ENCODE measurements at regions not wholly inside any gene's neighbourhood (a gene's known extent, or its start where the extent isn't known, plus 50 kb on each side); places are given as distances from the start of the nearest gene placed in this dataset.
A peak's percentile ranks its signal among the peaks of the same experiment; 100 is the strongest.

DNA sequence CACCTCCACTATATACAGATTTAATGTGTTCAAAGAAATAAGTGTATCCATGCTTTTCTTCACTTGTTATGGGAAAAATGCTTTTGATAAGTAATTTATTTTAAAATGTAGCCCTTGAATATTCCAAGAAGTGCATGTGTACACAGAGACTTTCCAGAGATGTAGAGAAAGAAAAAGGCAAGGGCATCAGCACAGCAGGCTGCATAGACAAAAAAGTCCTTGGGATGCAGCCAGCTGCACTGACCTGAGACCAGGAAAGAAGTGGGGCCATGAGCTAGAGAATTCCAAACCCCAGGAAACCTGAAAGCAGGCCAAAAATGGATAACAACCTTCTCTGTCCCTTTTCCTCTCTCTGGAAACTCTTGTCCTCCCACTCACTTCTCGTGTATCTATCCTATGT lies 51.6 kb upstream of the PRDM8 start:
- Histone ChIP-seq H3K27ac (no peak overlapping the region), H3K36me3 (no peaks in the 10 kb centered on the region), H3K27me3 (no peaks in the 10 kb centered on the region), H3K4me1 (no peaks in the 10 kb centered on the region), H3K9me3 (no peaks in the 10 kb centered on the region), H3K4me3 (no peak overlapping the region)
- 75% methylated on average over 1 of the region's 1 CpG for WGBS (ENCODE audit: insufficient coverage, low coverage, low lambda C conversion rate, missing lambda C conversion rate)
- DNase-seq: no peak
- TF ChIP-seq POLR2A (IDR thresholded peaks at IDR 0.05) (no peak), CTCF (IDR thresholded peaks at IDR 0.05) (no peak)
- intact Hi-C loops (cut with DNase I): no loop called here
- no peak for ATAC-seq

DNA sequence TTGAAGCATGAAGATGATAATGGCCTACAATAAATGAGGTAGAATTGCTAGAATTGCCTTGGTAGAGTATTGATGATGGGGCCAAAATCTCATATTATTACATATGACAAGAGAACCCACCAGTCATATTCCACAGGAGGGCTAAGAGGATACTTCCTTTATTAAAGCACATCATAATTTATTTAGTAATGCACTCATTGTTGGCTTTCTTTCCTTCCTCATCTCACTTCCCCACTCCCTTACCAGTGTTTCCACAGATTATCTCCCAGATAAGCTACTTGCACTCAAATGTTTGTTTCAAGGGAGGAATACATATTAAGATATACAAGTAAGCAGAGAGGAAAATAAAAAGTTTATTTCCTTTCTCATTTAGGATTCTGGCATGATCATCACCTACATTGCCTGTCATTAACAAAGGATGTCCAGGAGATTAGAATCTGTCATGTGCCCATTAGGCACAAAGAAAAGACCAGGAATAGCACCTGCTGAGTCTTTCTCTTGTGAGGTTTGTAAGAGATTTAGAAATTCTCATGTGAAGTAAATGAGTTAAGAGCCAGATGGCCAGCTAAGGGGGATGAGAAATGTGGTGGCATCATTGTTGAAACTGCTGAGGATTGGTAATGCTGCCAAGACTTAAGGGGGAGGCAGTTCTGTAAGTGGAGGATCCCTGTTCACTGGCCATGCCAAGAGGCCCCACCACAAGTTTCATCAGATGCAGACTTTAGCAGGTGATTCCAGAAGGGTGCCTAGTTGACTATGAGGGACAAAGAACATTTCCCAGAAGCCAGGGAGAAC lies 52.4 kb upstream of the PRDM8 start:
- ATAC-seq (no peak), DNase-seq (no peak)
- TF ChIP-seq POLR2A (IDR thresholded peaks at IDR 0.05): no peak
- TF ChIP-seq CTCF (IDR thresholded peaks at IDR 0.05): no peak
- no peaks in the 10 kb centered on the region for H3K27me3 ChIP-seq
- no peak overlapping the region for H3K4me3 ChIP-seq
- H3K4me1 ChIP-seq: no peaks in the 10 kb centered on the region
- H3K36me3 ChIP-seq: no peaks in the 10 kb centered on the region
- no peaks in the 10 kb centered on the region for H3K9me3 ChIP-seq
- intact Hi-C loops (cut with DNase I): no loop called here
- no peak overlapping the region for H3K27ac ChIP-seq

- H3K27me3 ChIP-seq: no peaks in the 10 kb centered on the region
- 67% methylated on average over 1 of the region's 1 CpG for WGBS (ENCODE audit: insufficient coverage, low coverage, low lambda C conversion rate, missing lambda C conversion rate)
- ATAC-seq: no peak
- H3K27ac ChIP-seq: no peak overlapping the region
- no peak overlapping the region for H3K4me3 ChIP-seq
- intact Hi-C loops (cut with DNase I): no loop called here
- TF ChIP-seq CTCF (IDR thresholded peaks at IDR 0.05) (no peak), POLR2A (IDR thresholded peaks at IDR 0.05) (no peak)
- no peak for DNase-seq
- no peaks in the 10 kb centered on the region for H3K9me3 ChIP-seq
- H3K36me3 ChIP-seq: no peaks in the 10 kb centered on the region
- H3K4me1 ChIP-seq: no peaks in the 10 kb centered on the region
Observed at GRCh38 chr4:80143307-80143679, 54.0 kb upstream of the PRDM8 start.

- Histone ChIP-seq H3K27me3 (no peaks in the 10 kb centered on the region), H3K4me3 (no peak overlapping the region), H3K9me3 (no peaks in the 10 kb centered on the region), H3K4me1 (no peaks in the 10 kb centered on the region), H3K36me3 (no peaks in the 10 kb centered on the region), H3K27ac (no peak overlapping the region)
- TF ChIP-seq CTCF (IDR thresholded peaks at IDR 0.05) (no peak), POLR2A (IDR thresholded peaks at IDR 0.05) (no peak)
- intact Hi-C loops (cut with DNase I): no loop called here
- DNase-seq: no peak
- 37% methylated on average over 4 of the region's 4 CpGs for WGBS (ENCODE audit: insufficient coverage, low coverage, low lambda C conversion rate, missing lambda C conversion rate)
- peak in 2 of 4 donors; percentile 56 to 68 for ATAC-seq
Observed at GRCh38 chr4:80142394-80143306, 54.7 kb upstream of the PRDM8 start.
